HFFc6 (cell line): ENCODE measurements at regions not wholly inside any gene's neighbourhood (a gene's known extent, or its start where the extent isn't known, plus 50 kb on each side); places are given as distances from the start of the nearest gene placed in this dataset.

Experiments
- DNase-seq: peaks from one replicate; pipeline ENCODE4 v3.0.0-alpha.2; 2018
- H3K27ac Mint-ChIP-seq: 2 replicates; pipeline ENCODE4 v1.8.0; 2020; ENCODE audit warnings: mild to moderate bottlenecking, mixed read lengths
- H3K27me3 Mint-ChIP-seq: 2 replicates; pipeline ENCODE4 v1.8.0; 2021; ENCODE audit warnings: mild to moderate bottlenecking, moderate library complexity, mixed read lengths; ENCODE audit not compliant: insufficient read depth
- H3K36me3 Mint-ChIP-seq: 2 replicates; pipeline ENCODE4 v1.8.0; 2021; ENCODE audit warnings: low read depth, mixed read lengths
- H3K4me1 Mint-ChIP-seq: 2 replicates; pipeline ENCODE4 v1.8.0; 2020; ENCODE audit warnings: low read depth, mixed read lengths
- H3K4me3 Mint-ChIP-seq: 2 replicates; pipeline ENCODE4 v1.8.0; 2020; ENCODE audit warnings: mild to moderate bottlenecking, moderate library complexity, mixed read lengths
- H3K9me3 Mint-ChIP-seq: 2 replicates; pipeline ENCODE4 v1.8.0; 2020; ENCODE audit warnings: mild to moderate bottlenecking, mixed read lengths
- TF ChIP-seq, protein P1 (sequence below): fragments of 200-600 bp; sonication (generic); IDR thresholded peaks from 2 replicates; pipeline ENCODE4 v1.5.0; 2021; ENCODE audit warnings: antibody characterized with exemption, mild to moderate bottlenecking

DNA sequence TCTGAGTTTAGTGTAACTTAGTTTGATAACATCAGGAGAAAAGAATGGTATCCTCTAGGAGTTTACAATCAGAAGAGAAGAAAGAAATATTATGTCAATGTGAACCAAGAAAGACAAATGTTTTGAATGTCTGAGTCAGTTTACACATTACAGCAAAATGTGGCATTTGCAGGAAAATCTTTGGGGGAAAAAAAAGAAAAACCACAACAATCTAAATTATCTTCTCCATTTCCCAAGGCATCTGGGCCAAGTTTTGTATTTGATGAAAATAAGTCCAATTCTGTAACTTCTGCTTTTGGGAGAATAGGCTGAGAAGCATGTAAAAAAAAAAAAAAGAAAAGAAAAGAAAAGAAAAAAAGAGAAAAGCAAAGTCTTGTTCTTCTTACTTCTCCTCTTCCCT is 58.8 kb upstream of the FLRT2 start:
- H3K4me1 Mint-ChIP-seq, result peaks cover 54% of the 10 kb centered on the region
- no peaks in the 10 kb centered on the region for H3K36me3 Mint-ChIP-seq
- peak; percentile 52 for DNase-seq
- H3K27me3 Mint-ChIP-seq, result no peaks in the 10 kb centered on the region
- H3K4me3 Mint-ChIP-seq, result peak overlapping the region; percentile 54
- no peaks in the 10 kb centered on the region for H3K9me3 Mint-ChIP-seq
- H3K27ac Mint-ChIP-seq, result peak overlapping the region; percentile 75
- TF ChIP-seq, protein P1, sequence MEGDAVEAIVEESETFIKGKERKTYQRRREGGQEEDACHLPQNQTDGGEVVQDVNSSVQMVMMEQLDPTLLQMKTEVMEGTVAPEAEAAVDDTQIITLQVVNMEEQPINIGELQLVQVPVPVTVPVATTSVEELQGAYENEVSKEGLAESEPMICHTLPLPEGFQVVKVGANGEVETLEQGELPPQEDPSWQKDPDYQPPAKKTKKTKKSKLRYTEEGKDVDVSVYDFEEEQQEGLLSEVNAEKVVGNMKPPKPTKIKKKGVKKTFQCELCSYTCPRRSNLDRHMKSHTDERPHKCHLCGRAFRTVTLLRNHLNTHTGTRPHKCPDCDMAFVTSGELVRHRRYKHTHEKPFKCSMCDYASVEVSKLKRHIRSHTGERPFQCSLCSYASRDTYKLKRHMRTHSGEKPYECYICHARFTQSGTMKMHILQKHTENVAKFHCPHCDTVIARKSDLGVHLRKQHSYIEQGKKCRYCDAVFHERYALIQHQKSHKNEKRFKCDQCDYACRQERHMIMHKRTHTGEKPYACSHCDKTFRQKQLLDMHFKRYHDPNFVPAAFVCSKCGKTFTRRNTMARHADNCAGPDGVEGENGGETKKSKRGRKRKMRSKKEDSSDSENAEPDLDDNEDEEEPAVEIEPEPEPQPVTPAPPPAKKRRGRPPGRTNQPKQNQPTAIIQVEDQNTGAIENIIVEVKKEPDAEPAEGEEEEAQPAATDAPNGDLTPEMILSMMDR, result no peak

DNA sequence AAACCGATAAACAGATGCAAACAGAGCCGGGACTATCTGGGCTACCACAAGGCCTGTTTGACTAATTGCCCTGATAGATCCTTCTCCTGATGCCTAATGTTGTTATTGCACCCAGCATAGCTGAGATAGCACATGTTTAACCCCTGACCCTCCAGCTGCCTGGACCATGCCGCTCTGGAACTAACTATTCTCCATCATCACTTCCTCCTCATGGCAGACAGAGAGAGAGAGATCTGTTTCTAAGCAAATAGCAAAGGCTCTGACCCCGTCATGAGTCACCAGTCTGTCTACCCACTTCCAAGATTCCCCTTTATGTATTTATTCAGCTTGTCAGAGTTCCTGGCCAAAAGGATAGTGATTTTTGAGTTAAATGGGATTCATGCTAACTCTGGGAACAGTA is 58.2 kb upstream of the FLRT2 start:
- Mint-ChIP-seq H3K4me1 (peaks cover 49% of the 10 kb centered on the region), H3K4me3 (peak overlapping the region; percentile 54), H3K9me3 (no peaks in the 10 kb centered on the region), H3K36me3 (no peaks in the 10 kb centered on the region), H3K27ac (peak overlapping the region; percentile 75), H3K27me3 (no peaks in the 10 kb centered on the region)
- TF ChIP-seq, protein P1, result no peak
- DNase-seq, result peak; percentile 84

DNA sequence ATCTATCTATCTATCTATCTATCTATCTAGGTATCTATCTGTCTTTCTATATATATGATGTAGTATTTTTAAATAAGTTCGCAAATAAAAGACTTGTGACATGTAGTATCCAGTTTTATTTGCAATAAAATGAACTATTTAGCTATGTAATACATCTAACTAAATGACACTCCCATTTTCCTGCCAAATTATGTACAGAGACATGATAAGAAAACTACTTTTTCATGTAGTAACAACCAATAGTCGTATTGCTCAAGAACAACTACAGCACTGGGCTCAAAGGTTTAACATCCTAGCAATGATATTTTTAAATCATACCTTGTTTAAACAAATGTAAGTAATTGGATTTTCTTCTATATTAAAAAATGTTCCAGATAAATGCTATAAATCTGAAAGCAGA is 55.5 kb upstream of the FLRT2 start:
- peaks cover 40% of the 10 kb centered on the region for H3K4me1 Mint-ChIP-seq
- no peak overlapping the region for H3K27ac Mint-ChIP-seq
- H3K27me3 Mint-ChIP-seq, result no peaks in the 10 kb centered on the region
- TF ChIP-seq, protein P1, result no peak
- no peaks in the 10 kb centered on the region for H3K9me3 Mint-ChIP-seq
- H3K4me3 Mint-ChIP-seq, result no peak overlapping the region
- H3K36me3 Mint-ChIP-seq, result no peaks in the 10 kb centered on the region
- no peak for DNase-seq

DNA sequence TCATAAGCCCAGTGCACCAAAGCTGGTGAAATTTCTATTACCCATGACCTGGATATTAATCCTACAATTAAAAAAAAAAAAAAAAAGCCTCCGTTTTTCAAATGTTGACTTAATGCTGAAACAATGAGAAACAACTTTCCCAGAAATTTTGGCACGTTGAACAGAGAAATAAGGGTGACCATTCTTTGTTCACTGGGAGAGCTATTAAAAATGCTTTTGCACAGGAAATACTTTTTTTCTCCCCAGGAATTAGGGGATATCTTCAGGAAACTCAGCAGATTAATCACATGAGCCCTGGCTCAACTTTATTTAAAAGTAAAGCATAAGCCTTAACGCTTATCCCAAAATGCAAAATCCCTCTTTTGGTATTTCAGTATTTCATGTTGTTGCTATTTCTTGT is 54.8 kb upstream of the FLRT2 start:
- Mint-ChIP-seq H3K4me1 (peaks cover 45% of the 10 kb centered on the region), H3K4me3 (no peak overlapping the region), H3K27me3 (no peaks in the 10 kb centered on the region), H3K9me3 (no peaks in the 10 kb centered on the region), H3K27ac (no peak overlapping the region), H3K36me3 (no peaks in the 10 kb centered on the region)
- TF ChIP-seq, protein P1, result no peak
- no peak for DNase-seq

DNA sequence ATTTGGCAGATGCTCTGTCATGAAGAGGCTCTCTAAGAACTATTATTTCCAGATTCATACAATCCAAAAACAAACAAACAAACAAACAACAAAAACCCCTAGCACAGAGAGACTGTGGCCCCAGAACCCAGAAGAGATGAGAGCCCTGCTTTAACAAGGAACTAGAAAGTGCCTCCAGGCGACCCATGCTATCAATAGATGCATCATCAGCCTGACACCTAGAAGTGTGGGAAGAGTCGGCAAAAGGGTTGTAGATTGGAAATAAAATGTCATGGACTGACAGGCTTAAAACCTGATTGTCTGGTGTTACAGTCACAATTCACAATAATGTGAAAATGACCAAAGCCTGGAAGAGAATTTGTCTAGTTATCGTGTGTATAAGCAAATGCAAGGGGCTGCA is 50.6 kb upstream of the FLRT2 start:
- Mint-ChIP-seq H3K9me3 (no peaks in the 10 kb centered on the region), H3K27me3 (no peaks in the 10 kb centered on the region), H3K4me1 (peaks cover 29% of the 10 kb centered on the region), H3K4me3 (no peak overlapping the region), H3K36me3 (no peaks in the 10 kb centered on the region), H3K27ac (no peak overlapping the region)
- DNase-seq, result no peak
- TF ChIP-seq, protein P1, result no peak

DNA sequence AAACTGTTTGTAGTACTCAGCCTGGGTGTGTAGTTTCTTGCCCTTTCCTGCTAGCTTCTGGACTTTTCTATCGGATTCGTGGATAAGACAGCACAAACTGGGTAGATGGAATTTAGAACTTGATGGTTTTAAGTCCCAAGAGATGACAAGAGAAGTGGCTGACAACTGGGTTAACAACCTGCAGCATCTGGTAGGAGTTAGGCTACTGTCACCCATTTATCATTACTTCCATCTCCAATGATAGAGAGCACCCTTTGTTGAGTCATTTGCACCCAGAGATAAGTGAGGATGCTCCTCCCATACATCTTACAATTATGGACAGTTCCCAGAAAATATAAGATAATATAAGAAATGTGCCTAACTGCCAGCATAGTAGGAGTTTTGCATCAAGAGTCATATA is 50.2 kb upstream of the FLRT2 start:
- Mint-ChIP-seq H3K4me3 (no peak overlapping the region), H3K36me3 (no peaks in the 10 kb centered on the region), H3K27me3 (no peaks in the 10 kb centered on the region), H3K9me3 (no peaks in the 10 kb centered on the region), H3K4me1 (peaks cover 29% of the 10 kb centered on the region), H3K27ac (no peak overlapping the region)
- TF ChIP-seq, protein P1, result no peak
- no peak for DNase-seq
